Adrenal gland (tissue), 9 donors: ENCODE measurements at regions not wholly inside any gene's neighbourhood (a gene's known extent, or its start where the extent isn't known, plus 50 kb on each side); places are given as distances from the start of the nearest gene placed in this dataset.

Experiments
- DNase-seq, 7 donors: peaks; one replicate each; pipeline ENCODE4 v3.0.0-alpha.2; 2019 to 2020
- H3K27ac ChIP-seq, 5 donors: fragments of 200-600 bp; sonication (generic) in 4 of 5; 1 replicate in 3 of 5; 2 replicates in 2 of 5; pipeline versions ENCODE4 v1.5.1 to v1.8.0; 2016 to 2020; ENCODE audit warnings: mild to moderate bottlenecking in 1 of 5
- H3K27me3 ChIP-seq: fragments of 200-600 bp; 2 replicates; pipeline ENCODE4 v1.8.0; 2021
- H3K36me3 ChIP-seq, 2 donors: fragments of 200-600 bp; replicated peaks in 1 of 2; 1 replicate in 1 of 2; 2 replicates in 1 of 2; pipeline versions ENCODE4 v1.5.1 to v1.8.0; 2018 to 2022
- H3K4me1 ChIP-seq, 2 donors: fragments of 200-600 bp; replicated peaks in 1 of 2; 1 replicate in 1 of 2; 2 replicates in 1 of 2; pipeline versions ENCODE4 v1.5.1 to v1.8.0; 2018 to 2021
- H3K4me3 ChIP-seq, 4 donors: fragments of 200-600 bp; sonication (generic) in 3 of 4; one replicate each; pipeline ENCODE4 v1.5.1; 2016 to 2018
- H3K9me3 ChIP-seq, 3 donors: fragments of 200-600 bp; sonication (generic) in 1 of 3; replicated peaks in 1 of 3; 1 replicate in 2 of 3; 2 replicates in 1 of 3; pipeline versions ENCODE4 v1.5.1 to v1.8.0; 2016 to 2021
- POLR2A ChIP-seq, 2 donors: fragments of 450-650 bp; IDR thresholded peaks; one replicate each; pipeline ENCODE4 v1.6.1; 2017; ENCODE audit warnings: antibody characterized with exemption in 2 of 2, mild to moderate bottlenecking in 2 of 2, moderate library complexity in 1 of 2
- WGBS, 4 donors: extraction: QIAGEN DNeasy Blood & Tissue Kit in 2 of 4; methylation state at CpG; one replicate each; pipeline versions ENCODE4 v1.1.5 to v1.1.7; 2013 to 2017; 5-methylcytosine and 5-hydroxymethylcytosine counted together
- intact Hi-C, 2 donors: fragments of 100-400 bp; cut with DNase I; formaldehyde crosslinking; loops; one replicate each; pipeline versions ENCODE4 v1.14.1 to v1.15.0; 2022 to 2023
- TF ChIP-seq, protein P1 (sequence below), 6 experiments: fragments of 450-650 bp in 4 of 6; fragments of 200-600 bp in 2 of 6; sonication (generic) in 1 of 6; IDR thresholded peaks; 1 replicate in 5 of 6; 2 replicates in 1 of 6; pipeline versions ENCODE4 v1.5.1 to v1.8.0; 2016 to 2021; ENCODE audit warnings: antibody characterized with exemption in 6 of 6, mild to moderate bottlenecking in 2 of 6, moderate library complexity in 1 of 6
- donor health status: healthy with polysubstance abuse.
- donor health status: Bipolar disorder and iron deficiency.
- donor health status: DM: yes; HTN: yes; CAD: no.
- donor health status: DM: no; HTN: no; CAD: no.
- donor health status: DM: no; HTN: no; CAD: no.

DNA sequence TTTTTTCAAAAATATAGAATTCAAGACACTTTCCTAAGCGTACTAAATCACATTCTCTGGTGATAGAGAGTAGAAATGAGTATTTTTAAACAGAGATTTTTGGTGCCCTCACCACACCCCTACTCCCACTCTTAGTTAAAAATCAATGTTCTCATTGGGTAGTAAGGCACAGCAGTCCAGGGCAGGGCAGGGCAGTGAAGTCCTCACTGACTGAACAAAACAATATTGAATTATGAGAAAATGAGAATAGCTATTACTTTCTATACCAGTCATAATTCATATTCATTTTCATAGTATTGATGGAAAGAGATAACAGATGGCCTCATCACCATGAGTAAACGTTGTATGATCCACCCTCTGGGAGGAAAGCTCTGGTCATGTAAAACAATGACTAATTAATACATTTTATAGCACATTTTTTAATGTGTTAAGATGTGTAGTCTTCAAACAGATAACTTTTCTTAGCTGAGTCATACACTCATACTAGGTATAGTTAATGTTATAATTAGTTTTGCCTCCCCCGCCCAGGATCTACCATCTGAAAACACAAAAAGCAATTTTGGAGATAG is 686.1 kb downstream of the KCNJ3 start:
- no peak for DNase-seq
- no peaks in the 10 kb centered on the region for H3K36me3 ChIP-seq
- H3K4me3 ChIP-seq = no peak overlapping the region
- no peaks in the 10 kb centered on the region for H3K4me1 ChIP-seq
- TF ChIP-seq, protein P1, sequence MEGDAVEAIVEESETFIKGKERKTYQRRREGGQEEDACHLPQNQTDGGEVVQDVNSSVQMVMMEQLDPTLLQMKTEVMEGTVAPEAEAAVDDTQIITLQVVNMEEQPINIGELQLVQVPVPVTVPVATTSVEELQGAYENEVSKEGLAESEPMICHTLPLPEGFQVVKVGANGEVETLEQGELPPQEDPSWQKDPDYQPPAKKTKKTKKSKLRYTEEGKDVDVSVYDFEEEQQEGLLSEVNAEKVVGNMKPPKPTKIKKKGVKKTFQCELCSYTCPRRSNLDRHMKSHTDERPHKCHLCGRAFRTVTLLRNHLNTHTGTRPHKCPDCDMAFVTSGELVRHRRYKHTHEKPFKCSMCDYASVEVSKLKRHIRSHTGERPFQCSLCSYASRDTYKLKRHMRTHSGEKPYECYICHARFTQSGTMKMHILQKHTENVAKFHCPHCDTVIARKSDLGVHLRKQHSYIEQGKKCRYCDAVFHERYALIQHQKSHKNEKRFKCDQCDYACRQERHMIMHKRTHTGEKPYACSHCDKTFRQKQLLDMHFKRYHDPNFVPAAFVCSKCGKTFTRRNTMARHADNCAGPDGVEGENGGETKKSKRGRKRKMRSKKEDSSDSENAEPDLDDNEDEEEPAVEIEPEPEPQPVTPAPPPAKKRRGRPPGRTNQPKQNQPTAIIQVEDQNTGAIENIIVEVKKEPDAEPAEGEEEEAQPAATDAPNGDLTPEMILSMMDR (IDR thresholded peaks at IDR 0.05) = no peak
- no peak for TF ChIP-seq POLR2A (IDR thresholded peaks at IDR 0.05)
- H3K9me3 ChIP-seq = no peaks in the 10 kb centered on the region
- H3K27me3 ChIP-seq = no peaks in the 10 kb centered on the region
- no peak overlapping the region for H3K27ac ChIP-seq
- WGBS, 4 donors = 61 to 74% (median 68%) methylated on average over 3 of the region's 3 CpGs
- intact Hi-C loops = no loop called here

DNA sequence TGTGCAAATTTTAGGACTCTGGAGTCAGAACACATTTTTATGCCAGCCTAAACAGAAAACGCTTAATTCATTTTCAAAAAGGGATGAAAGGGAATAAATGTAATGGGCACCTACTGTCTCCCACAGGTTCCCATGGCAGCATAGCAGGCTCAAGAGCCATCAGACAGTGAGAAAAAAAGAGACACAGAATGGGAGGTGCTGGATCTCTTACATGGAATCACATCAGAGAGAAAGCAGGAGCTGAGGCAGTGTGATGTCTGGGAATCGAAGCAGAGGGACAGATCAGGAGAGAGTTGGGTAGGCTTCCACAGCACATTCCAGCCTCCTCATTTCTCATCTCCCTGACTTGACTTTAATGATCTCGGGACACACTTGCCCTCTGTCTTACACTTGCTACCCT is 684.3 kb downstream of the KCNJ3 start:
- no peaks in the 10 kb centered on the region for H3K4me1 ChIP-seq
- DNase-seq = no peak
- TF ChIP-seq POLR2A (IDR thresholded peaks at IDR 0.05) = no peak
- TF ChIP-seq, protein P1 (IDR thresholded peaks at IDR 0.05) = no peak
- H3K36me3 ChIP-seq = no peaks in the 10 kb centered on the region
- no peaks in the 10 kb centered on the region for H3K9me3 ChIP-seq
- intact Hi-C loops = no loop called here
- no peak overlapping the region for H3K27ac ChIP-seq
- H3K27me3 ChIP-seq = no peaks in the 10 kb centered on the region
- no peak overlapping the region for H3K4me3 ChIP-seq
- 35 to 46% (median 41%) methylated on average over 3 of the region's 3 CpGs for WGBS, 4 donors

DNA sequence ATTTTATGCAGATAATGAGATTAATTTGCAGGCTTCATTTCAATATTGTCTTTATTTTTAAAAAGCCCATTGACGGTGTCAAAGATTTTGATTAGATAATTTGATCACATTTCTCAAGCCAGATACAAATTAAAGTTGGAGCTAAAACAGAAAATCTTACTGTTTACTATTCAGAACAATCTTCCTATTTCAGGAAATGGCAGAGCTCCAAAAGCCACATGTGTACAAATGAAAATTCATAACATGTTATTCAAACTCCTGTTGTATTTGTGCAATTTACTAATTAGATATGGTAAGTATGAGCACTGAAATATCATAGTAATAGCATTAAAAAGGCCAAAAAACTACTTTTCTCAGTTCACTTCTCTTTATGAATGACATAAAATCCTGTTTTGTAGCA is 682.9 kb downstream of the KCNJ3 start:
- Histone ChIP-seq H3K36me3 (no peaks in the 10 kb centered on the region), H3K4me3 (no peak overlapping the region), H3K9me3 (no peaks in the 10 kb centered on the region), H3K27me3 (no peaks in the 10 kb centered on the region), H3K4me1 (no peaks in the 10 kb centered on the region), H3K27ac (no peak overlapping the region)
- intact Hi-C loops = no loop called here
- no peak for TF ChIP-seq POLR2A (IDR thresholded peaks at IDR 0.05)
- TF ChIP-seq, protein P1 (IDR thresholded peaks at IDR 0.05) = no peak
- DNase-seq = no peak
- WGBS, 4 donors = 40 to 71% (median 48%) methylated on average over 1 of the region's 1 CpG

DNA sequence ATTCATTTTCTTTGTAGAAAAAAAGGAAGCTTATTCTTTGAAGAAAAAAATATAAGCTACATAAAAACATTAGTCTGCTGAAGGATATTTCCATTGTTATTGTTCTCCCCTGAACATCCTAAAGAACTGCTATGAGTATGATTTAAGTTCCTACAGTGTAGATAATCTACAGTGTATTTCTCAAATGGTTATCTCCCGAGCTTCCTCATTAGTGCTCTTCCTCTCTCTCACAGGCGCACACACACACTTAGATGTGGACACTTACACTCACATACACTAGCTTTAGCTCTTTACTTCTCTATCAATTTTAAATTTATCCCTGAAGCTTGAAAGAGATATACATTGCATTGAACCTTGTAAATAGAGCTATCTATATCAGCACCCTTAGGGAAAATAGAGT is 681.0 kb downstream of the KCNJ3 start:
- Histone ChIP-seq H3K9me3 (no peaks in the 10 kb centered on the region), H3K36me3 (no peaks in the 10 kb centered on the region), H3K27me3 (peaks cover under 1% of the 10 kb centered on the region), H3K27ac (no peak overlapping the region), H3K4me3 (no peak overlapping the region), H3K4me1 (no peaks in the 10 kb centered on the region)
- intact Hi-C loops = no loop called here
- no peak for DNase-seq
- no peak for TF ChIP-seq POLR2A (IDR thresholded peaks at IDR 0.05)
- TF ChIP-seq, protein P1 (IDR thresholded peaks at IDR 0.05) = no peak
- 43 to 57% (median 50%) methylated on average over 2 of the region's 2 CpGs for WGBS, 4 donors
